ENCODE measurements at regions not wholly inside any gene's neighbourhood (a gene's known extent, or its start where the extent isn't known, plus 50 kb on each side); places are given as distances from the start of the nearest gene placed in this dataset.

GRCh38 chr6:168756009-168756634, 315.1 kb downstream of the SMOC2 start:
- Histone ChIP-seq H3K9me3 (no peaks in the 10 kb centered on the region), H3K27me3 (no peaks in the 10 kb centered on the region), H3K36me3 (no peaks in the 10 kb centered on the region), H3K4me1 (no peaks in the 10 kb centered on the region), H3K4me3 (no peak overlapping the region), H3K27ac (no peak overlapping the region)
- peak; percentile 25 for ATAC-seq
- TF ChIP-seq POLR2AphosphoS5 (IDR thresholded peaks at IDR 0.05) (no peak), CTCF (IDR thresholded peaks at IDR 0.05) (no peak), EP300 (IDR thresholded peaks at IDR 0.05) (no peak), POLR2A (IDR thresholded peaks at IDR 0.05) (no peak)
- 86 to 90% methylated on average over 3 of the region's 3 CpGs for WGBS, 2 donors (ENCODE audit: low coverage in 1 of 2)

GRCh38 chr6:168746643-168747042, 305.7 kb downstream of the SMOC2 start:
- H3K27me3 ChIP-seq: no peaks in the 10 kb centered on the region
- no peak overlapping the region for H3K4me3 ChIP-seq
- H3K9me3 ChIP-seq: no peaks in the 10 kb centered on the region
- ATAC-seq: no peak
- WGBS, 2 donors (ENCODE audit: low coverage in 1 of 2): 54 to 64% methylated on average over 1 of the region's 1 CpG
- no peak overlapping the region for H3K27ac ChIP-seq
- no peaks in the 10 kb centered on the region for H3K36me3 ChIP-seq
- H3K4me1 ChIP-seq: peaks cover 0 to 30% (median 0%) of the 10 kb centered on the region in 3 donors
- TF ChIP-seq EP300 (IDR thresholded peaks at IDR 0.05) (no peak), POLR2AphosphoS5 (IDR thresholded peaks at IDR 0.05) (no peak), POLR2A (IDR thresholded peaks at IDR 0.05) (no peak)

- 78 to 87% methylated on average over 2 to 3 of the region's 3 CpGs for whole genome bisulfite sequencing, 2 donors (ENCODE audit: low coverage in 1 of 2)
- no peaks in the 10 kb centered on the region for H3K36me3 ChIP-seq
- H3K27me3 ChIP-seq: no peaks in the 10 kb centered on the region
- TF ChIP-seq EP300 (IDR thresholded peaks at IDR 0.05): no peak
- TF ChIP-seq POLR2AphosphoS5 (IDR thresholded peaks at IDR 0.05): no peak
- no peak for TF ChIP-seq CTCF (IDR thresholded peaks at IDR 0.05)
- no peak for TF ChIP-seq POLR2A (IDR thresholded peaks at IDR 0.05)
- no peak overlapping the region for H3K27ac ChIP-seq
- peaks cover 0 to 30% (median 0%) of the 10 kb centered on the region in 3 donors for H3K4me1 ChIP-seq
- no peak overlapping the region for H3K4me3 ChIP-seq
- H3K9me3 ChIP-seq: no peaks in the 10 kb centered on the region
- ATAC-seq: no peak
Measured at GRCh38 chr6:168746013-168746412, 305.0 kb downstream of the SMOC2 start.

GRCh38 chr6:168744861-168745260, 303.9 kb downstream of the SMOC2 start:
- Histone ChIP-seq H3K36me3 (no peaks in the 10 kb centered on the region), H3K4me1 (peaks cover 0 to 30% (median 0%) of the 10 kb centered on the region in 3 donors), H3K27ac (no peak overlapping the region), H3K27me3 (no peaks in the 10 kb centered on the region), H3K9me3 (no peaks in the 10 kb centered on the region), H3K4me3 (no peak overlapping the region)
- no peak for TF ChIP-seq CTCF (IDR thresholded peaks at IDR 0.05)
- TF ChIP-seq EP300 (IDR thresholded peaks at IDR 0.05): no peak
- no peak for TF ChIP-seq POLR2AphosphoS5 (IDR thresholded peaks at IDR 0.05)
- no peak for TF ChIP-seq POLR2A (IDR thresholded peaks at IDR 0.05)
- ATAC-seq: no peak
- 20 to 44% methylated on average over 3 of the region's 3 CpGs for WGBS, 2 donors (ENCODE audit: low coverage in 1 of 2)

- Histone ChIP-seq H3K4me1 (peaks cover 0 to 30% (median 0%) of the 10 kb centered on the region in 3 donors), H3K9me3 (peaks cover 0 to 11% (median 0%) of the 10 kb centered on the region in 3 donors), H3K27me3 (no peaks in the 10 kb centered on the region), H3K4me3 (no peak overlapping the region), H3K27ac (no peak overlapping the region), H3K36me3 (no peaks in the 10 kb centered on the region)
- TF ChIP-seq CTCF (IDR thresholded peaks at IDR 0.05) (no peak), EP300 (IDR thresholded peaks at IDR 0.05) (no peak), POLR2A (IDR thresholded peaks at IDR 0.05) (no peak), POLR2AphosphoS5 (IDR thresholded peaks at IDR 0.05) (no peak)
- ATAC-seq: no peak
- WGBS, 2 donors (ENCODE audit: low coverage in 1 of 2): 85 to 96% methylated on average over 11 to 16 of the region's 23 CpGs
Measured at GRCh38 chr6:168741942-168742782, 301.2 kb downstream of the SMOC2 start.

Data from gastroesophageal sphincter (tissue), 4 donors.